ENCODE measurements at regions not wholly inside any gene's neighbourhood (a gene's known extent, or its start where the extent isn't known, plus 50 kb on each side); places are given as distances from the start of the nearest gene placed in this dataset.
"Not testable (repeated sequence)": the region's sequence is repeated elsewhere in the genome, so short reads cannot be mapped to it uniquely, and the experiment has no call there.

DNA sequence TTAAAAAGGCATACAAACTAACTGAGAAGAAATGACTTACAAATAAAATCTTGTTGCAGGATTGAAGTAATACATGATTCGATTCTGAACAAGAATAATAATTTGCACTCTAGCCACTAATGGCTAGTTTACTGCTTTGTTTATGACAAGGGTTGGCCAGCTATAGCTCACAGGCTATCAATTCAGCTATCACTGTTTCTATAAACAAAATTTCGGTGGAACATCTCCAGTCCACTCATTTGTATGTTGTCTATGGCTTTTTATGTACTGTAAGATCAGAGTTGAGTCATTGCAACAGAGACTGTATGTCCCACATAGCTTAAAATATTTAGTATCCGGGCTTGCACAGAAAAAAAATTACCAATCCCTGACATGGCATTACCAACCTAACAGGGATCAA, 543.7 kb upstream of the CNTNAP5 start:
- DNase-seq: no peak

GRCh38 chr2:123485056-123485455, 540.0 kb upstream of the CNTNAP5 start:
- DNase-seq: no peak

DNA sequence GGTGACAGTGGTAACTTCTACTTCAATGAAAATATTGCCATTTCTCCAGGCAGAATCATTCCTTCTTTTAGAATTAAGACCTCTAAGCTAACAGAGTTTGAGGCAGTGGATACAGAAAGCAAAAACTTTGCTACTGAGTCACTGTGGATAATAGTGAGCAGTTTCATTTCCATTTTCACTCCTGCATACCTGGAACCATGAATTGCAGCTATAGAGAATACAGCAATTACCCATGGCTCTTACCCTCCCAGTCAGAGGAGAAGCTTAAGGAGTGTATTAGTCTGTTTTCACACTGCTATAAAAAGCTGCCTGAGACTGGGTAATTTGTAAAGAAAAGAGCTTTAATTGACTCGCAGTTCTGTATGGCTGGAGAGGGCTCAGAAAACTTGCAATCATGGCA, 531.4 kb upstream of the CNTNAP5 start:
- no peak for DNase-seq

DNA sequence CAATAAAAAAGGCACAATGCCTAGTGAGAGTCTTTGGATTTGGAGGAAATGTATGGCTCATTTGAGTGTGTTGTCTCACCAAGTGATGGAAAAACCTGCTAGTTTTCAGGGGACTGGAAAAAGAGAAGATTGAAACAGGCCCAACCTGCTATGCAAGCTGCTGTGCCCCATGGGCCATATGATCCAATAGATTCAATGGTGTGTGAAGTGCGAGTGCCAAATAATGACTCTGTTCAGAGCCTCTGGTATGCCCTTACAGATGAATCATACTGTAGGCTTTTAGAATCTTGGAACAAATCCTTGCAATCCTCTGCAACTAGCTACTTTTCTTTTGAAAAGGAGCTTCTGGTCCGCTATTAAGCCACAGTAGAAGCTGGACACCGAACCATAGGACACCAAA, 529.8 kb upstream of the CNTNAP5 start:
- no peak for DNase-seq

- no peak for DNase-seq
Measured at GRCh38 chr2:123500346-123500745, 524.7 kb upstream of the CNTNAP5 start.

- DNase-seq: no peak
Measured at GRCh38 chr2:123500988-123501387, 524.1 kb upstream of the CNTNAP5 start.

DNA sequence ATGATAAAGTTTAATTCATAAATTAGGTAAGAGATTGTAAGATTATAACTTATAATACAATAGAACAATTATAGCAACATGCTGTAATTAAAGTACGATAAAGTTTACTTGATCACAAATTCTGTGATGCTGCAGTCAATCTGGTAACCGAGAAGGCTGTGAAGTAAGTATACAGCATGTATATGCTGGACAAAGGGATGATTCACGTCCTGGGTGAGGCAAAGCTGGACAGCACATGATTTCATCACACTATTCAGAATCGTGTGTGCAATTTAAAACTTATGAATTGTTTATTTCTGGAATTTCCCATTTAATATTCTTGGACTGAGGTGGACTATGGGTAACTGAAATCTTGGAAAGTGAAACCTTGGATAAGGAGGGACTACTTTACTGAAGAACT, 522.2 kb upstream of the CNTNAP5 start:
- DNase-seq: no peak

- DNase-seq: no peak
Measured at GRCh38 chr2:123512547-123512946, 512.5 kb upstream of the CNTNAP5 start.

DNA sequence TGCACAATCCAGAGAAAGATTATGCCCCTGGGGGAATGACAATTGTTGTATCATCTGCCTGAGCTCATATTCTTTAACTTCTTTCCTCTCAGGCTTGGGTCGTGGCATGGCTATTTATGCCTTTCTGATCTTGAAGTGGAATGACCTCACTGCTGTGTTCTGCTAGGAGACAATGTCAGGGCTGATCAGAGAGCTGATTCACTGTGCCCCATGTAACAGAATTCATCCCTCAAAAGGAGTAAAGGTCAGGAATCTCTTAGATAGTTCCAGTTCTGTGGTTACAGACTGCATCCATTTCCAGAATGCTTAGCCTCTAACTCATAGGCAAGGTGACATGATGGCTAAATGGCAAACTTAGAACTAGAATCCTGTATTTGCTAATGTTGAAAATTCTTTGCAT, 511.7 kb upstream of the CNTNAP5 start:
- DNase-seq: no peak

DNA sequence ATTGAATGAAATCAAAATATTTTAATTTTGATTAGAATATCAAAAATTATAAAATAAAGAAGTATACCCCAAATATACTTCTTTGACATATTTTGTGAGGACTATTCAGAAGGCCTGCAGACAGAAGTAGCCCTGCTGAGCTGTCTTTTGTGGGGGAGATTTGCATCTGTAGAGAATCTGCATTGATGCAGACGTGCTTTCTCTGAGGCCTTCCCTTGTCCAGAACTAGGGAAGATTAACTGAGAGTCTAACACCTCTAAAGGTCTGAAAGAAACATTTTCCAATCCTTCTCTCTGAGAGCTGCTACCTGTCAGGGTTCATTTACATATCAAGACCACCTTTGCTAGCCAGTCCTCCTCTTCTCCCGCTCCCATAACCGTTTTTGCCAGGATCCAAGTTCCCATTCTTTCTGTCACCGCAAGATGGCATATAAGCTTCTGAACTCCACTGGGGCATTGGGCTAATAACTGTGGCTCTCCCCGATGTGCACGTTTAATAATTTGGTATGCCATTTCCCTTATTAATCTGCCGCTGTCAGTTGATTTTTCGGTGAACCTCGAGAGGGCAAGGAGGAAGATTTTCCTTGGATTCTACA, 510.4 kb upstream of the CNTNAP5 start:
- DNase-seq: no peak

DNA sequence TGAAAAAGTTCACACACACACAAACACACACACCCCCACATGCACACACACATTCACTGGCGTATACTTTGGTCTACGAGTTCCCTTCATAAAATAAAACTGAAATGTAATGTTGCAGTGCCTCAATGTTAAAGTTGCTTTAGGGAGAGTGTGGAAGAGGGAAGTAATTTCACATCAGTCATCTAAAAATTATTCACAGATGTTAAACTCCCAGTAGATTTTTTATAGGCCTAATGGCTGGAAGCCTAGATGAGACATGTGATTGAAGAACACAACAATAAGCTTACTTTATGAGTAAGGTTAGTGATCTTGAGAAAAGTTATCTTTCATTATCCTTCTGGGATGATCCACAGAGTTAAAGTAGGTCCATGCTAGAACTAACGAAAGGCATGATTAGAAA, 506.7 kb upstream of the CNTNAP5 start:
- DNase-seq: no peak

- DNase-seq: no peak
Measured at GRCh38 chr2:123521854-123522253, 503.2 kb upstream of the CNTNAP5 start.

GRCh38 chr2:123522498-123522897, 502.6 kb upstream of the CNTNAP5 start:
- not testable (repeated sequence) for DNase-seq

GRCh38 chr2:123528996-123529707, 495.9 kb upstream of the CNTNAP5 start:
- no peak for DNase-seq

- no peak for DNase-seq
Measured at GRCh38 chr2:123530004-123530403, 495.1 kb upstream of the CNTNAP5 start.

DNA sequence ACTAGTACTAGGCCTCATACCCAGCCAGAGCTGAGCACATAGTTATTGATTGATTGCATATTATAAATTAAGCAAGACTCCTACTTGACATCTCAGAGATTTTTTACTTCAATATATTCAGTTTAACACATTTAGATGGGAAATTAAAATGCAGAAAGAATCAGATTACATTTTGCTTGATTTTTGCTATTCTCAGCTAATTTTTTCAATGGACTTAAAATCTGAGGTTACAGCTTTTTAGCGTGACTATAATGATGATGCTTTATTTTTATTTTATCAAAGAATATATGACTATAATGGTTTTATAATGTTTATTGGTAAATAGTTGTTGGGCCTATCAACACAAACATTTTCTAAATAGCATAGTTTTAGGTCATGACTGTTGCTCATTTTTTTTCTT, 493.0 kb upstream of the CNTNAP5 start:
- DNase-seq: no peak

DNA sequence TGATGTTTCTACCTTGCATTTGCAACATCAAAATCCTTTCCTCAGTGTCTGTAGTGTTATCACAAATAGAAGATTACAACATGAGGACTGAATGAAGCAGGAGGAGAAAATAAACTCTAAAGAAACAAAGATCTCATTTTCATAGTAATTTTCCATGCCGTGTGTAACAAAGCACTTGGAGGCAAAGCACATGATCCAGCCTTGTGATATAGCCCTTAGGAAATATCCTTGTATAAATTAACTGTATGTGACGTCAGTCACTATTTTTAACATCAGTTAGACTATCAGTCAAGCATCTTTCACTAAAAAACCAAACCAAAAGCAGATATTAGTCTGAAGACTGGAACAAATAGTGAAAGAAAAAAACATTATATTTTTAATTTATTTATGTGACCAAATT, 492.1 kb upstream of the CNTNAP5 start:
- DNase-seq: no peak

DNA sequence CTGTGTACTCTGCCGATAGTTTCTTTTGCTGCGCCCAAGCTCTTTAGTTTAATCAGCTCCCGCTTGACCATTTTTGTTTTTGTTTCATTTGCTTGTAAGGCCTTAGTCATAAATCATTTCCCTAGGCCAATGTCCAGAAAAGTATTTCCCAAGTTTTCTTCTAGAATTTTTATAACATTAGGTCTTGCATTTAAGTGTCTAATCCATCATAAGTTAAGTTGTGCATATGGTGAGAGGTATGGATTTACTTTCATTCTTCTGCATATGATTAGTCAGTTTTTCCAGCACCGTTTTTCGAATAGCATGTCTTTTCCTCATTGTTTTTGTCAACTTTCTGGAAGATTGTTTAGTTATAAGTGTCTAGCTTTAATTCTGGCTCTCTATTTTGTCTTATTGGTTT, 484.8 kb upstream of the CNTNAP5 start:
- DNase-seq: no peak

DNA sequence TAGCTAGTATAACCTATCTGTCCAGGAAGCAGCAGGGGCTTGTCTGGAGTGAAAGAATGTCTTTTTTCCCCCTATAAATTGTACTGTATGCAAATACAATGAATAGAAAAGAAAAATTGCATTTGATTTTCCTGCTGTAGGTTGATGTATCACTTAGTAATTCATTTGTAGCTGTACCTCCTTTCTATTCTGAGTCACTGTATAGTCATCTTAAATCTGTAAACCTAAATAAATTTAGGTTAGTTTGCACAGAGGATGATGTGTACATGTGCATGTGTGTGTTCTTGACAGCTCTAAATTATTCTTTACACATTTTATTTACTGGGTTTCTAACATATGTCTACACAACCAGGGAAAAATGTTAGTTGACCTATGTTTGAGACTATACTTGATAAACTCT, 478.7 kb upstream of the CNTNAP5 start:
- no peak for DNase-seq

GRCh38 chr2:123563515-123563914, 461.6 kb upstream of the CNTNAP5 start:
- no peak for DNase-seq

DNA sequence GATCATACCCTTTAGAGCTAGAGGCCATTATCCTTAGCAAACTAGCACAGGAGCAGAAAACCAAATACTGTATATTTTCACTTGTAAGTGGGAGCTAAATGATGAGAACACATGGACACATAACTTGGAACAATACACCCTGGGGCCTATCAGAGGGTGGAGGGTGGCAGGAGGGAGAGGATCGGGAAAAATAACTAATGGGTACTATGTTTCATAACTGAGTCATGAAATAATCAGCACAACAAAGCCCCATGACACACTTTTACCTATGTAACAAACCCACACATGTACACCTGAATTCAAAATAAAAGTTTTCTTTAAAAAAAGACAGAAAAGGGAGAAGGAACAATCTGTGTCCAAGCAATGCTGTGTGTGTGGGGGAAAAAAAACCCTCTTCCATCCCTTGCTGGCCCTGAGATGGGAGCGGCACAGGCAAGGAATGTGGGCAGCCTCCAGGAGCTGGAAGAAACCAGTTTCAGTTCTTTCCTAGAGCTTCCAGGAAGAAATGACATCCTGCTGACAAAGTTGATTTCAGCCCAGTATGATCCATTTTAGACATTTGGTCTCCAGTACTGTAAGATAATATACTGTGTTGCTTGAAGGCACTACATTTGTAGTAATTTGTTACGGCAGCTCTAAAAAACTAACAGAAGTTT, 458.7 kb upstream of the CNTNAP5 start:
- DNase-seq: no peak

DNA sequence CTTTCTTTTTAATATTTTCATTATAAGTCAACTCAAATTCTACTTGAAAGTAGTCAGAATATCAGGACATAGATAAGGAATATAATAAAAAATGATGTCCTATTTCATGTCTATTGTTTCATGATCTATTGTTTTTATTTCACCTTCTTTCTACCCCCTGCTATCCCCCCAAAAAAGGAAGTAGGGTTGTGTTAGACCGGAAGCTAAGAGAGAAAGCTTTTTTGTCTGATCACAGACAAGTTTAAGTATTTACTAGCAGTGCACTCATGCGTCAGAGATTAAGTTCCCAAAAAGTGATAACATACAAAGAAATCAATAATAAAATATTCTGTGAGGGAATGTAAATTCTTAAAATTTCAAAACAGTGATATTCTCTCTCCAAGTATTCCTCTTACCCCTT, 447.1 kb upstream of the CNTNAP5 start:
- DNase-seq: no peak

GRCh38 chr2:123596621-123597020, 428.5 kb upstream of the CNTNAP5 start:
- DNase-seq: no peak
